ENCODE measurements at regions not wholly inside any gene's neighbourhood (a gene's known extent, or its start where the extent isn't known, plus 50 kb on each side); places are given as distances from the start of the nearest gene placed in this dataset.
"Not testable (repeated sequence)": the region's sequence is repeated elsewhere in the genome, so short reads cannot be mapped to it uniquely, and the experiment has no call there.

DNA sequence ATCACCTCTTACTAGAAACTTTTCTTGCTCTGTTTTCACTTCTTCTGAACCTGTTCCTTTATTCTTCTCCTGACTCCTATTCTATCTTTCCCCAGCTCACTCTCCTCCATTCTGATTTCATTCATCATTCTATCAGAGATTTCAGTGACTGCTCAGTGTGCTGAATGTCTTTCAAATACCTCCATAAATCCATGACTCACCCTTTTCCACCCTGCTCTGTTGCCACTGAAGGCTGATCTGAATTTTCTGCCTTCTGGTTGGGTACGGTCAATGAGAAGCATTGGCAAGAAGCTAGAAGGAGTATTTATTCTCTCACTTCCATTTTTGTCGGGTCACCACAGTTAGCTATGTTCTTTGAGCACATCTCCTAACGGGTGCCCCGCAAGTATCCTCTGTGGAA is 265.9 kb downstream of the CBLL2 start:
- Histone ChIP-seq H3K4me3 (ENCODE audit: low read length) (no peak overlapping the region), H3K4me1 (ENCODE audit: insufficient read depth, low read length) (no peaks in the 10 kb centered on the region), H3K27ac (ENCODE audit: low read length) (no peak overlapping the region), H3K9me3 (ENCODE audit: insufficient read depth, low read depth, low read length) (no peaks in the 10 kb centered on the region), H3K9ac (ENCODE audit: low read depth, low read length) (no peak overlapping the region), H3K27me3 (ENCODE audit: insufficient read depth, low read length) (no peaks in the 10 kb centered on the region), H3K36me3 (ENCODE audit: insufficient read depth, low read depth, low read length) (no peaks in the 10 kb centered on the region)

DNA sequence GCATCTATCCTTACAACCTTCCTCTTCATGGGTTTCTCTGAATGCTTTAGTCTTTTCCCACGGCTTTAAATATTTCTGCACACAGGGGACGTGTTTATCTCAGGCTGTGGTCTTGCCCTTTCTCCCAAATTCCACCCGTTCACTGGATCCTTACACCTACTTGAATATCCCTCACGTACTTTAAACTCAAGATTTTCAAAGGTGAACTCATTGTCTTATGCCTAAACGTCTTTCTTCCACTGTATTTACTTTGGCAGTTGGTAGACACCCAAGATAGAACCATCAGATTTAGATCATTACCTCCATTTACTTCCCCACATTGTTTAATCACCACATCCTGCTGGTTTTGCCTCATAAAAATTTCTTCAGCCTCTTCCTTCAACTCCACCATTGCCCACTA is 269.2 kb downstream of the CBLL2 start:
- H3K9me3 ChIP-seq (ENCODE audit: insufficient read depth, low read depth, low read length): no peaks in the 10 kb centered on the region

DNA sequence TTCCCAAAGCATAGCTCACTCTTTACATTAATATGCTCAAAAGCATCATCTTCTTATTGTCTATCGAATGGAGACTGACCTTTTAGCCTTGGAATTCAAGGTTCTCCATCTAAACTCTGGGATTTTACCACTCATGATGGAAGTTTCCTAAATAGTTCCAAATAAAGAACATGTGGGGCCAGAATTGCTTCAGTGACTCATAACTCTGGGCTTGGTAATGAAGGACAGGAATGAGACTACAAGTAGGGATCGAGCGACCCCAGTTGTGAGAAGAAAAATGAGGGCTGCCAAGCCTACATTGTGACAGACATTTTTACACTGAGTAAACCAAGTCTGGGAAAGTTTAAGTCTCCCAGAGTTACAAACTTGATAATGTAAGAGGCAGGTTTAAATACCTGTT is 269.9 kb downstream of the CBLL2 start:
- Histone ChIP-seq H3K9ac (ENCODE audit: low read depth, low read length) (no peak overlapping the region), H3K36me3 (ENCODE audit: insufficient read depth, low read depth, low read length) (no peaks in the 10 kb centered on the region), H3K9me3 (ENCODE audit: insufficient read depth, low read depth, low read length) (no peaks in the 10 kb centered on the region), H3K27me3 (ENCODE audit: insufficient read depth, low read length) (no peaks in the 10 kb centered on the region), H3K4me1 (ENCODE audit: insufficient read depth, low read length) (no peaks in the 10 kb centered on the region), H3K4me3 (ENCODE audit: low read length) (no peak overlapping the region), H3K27ac (ENCODE audit: low read length) (no peak overlapping the region)

More for the DNA sequence above, 269.2 kb downstream of the CBLL2 start:
- no peaks in the 10 kb centered on the region for H3K36me3 ChIP-seq (ENCODE audit: insufficient read depth, low read depth, low read length)
- H3K27ac ChIP-seq (ENCODE audit: low read length): no peak overlapping the region
- H3K4me3 ChIP-seq (ENCODE audit: low read length): no peak overlapping the region
- no peaks in the 10 kb centered on the region for H3K4me1 ChIP-seq (ENCODE audit: insufficient read depth, low read length)
- H3K9ac ChIP-seq (ENCODE audit: low read depth, low read length): no peak overlapping the region
- H3K27me3 ChIP-seq (ENCODE audit: insufficient read depth, low read length): no peaks in the 10 kb centered on the region

DNA sequence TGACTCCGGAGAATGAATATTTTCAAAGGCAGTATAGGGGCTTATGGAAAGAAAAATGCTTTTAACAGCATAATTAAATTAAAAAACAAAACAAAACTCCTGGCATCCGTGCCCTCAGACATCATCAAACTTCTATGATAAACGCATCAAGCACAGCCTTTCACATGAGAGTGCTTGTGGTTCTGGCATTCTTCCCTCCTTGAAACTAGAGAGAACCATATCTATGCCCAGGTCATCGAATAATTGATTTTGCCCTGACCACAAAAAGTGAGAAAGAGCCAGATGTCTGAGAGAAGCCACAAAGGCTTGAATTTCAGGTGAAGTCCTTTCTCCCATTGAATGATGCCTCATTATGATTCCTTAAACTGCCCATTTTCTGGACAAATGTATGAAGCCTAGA is 286.8 kb downstream of the CBLL2 start:
- Histone ChIP-seq H3K27me3 (ENCODE audit: insufficient read depth, low read length) (no peaks in the 10 kb centered on the region), H3K4me3 (ENCODE audit: low read length) (no peak overlapping the region), H3K36me3 (ENCODE audit: insufficient read depth, low read depth, low read length) (no peaks in the 10 kb centered on the region), H3K9me3 (ENCODE audit: insufficient read depth, low read depth, low read length) (no peaks in the 10 kb centered on the region), H3K27ac (ENCODE audit: low read length) (no peak overlapping the region), H3K4me1 (ENCODE audit: insufficient read depth, low read length) (no peaks in the 10 kb centered on the region), H3K9ac (ENCODE audit: low read depth, low read length) (no peak overlapping the region)

- Histone ChIP-seq H3K36me3 (ENCODE audit: insufficient read depth, low read depth, low read length) (no peaks in the 10 kb centered on the region), H3K4me1 (ENCODE audit: insufficient read depth, low read length) (no peaks in the 10 kb centered on the region), H3K27me3 (ENCODE audit: insufficient read depth, low read length) (no peaks in the 10 kb centered on the region), H3K9ac (ENCODE audit: low read depth, low read length) (no peak overlapping the region), H3K27ac (ENCODE audit: low read length) (no peak overlapping the region), H3K4me3 (ENCODE audit: low read length) (no peak overlapping the region), H3K9me3 (ENCODE audit: insufficient read depth, low read depth, low read length) (no peaks in the 10 kb centered on the region)
These were observed 302.6 kb downstream of the CBLL2 start for GRCh38 chrX:22575161-22575845.

DNA sequence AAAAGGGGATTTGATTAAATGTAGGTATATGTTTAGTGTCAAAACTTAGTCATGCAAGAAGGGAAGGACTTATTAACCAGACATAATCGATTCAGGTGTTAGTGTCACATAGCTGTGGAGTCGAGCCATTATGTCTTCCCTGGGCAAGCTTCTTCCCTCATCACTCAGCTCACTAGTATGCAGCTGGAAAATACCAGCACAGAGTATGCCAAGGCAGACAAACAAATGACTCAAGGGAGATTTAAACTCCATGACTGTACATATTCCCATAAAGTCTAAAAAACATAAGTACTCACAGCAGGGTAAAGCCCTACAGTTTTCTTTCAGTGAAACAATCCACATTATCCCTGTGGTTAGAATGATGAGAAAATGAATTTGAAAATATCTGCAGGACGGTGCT is 304.5 kb downstream of the CBLL2 start:
- Histone ChIP-seq H3K36me3 (ENCODE audit: insufficient read depth, low read depth, low read length) (no peaks in the 10 kb centered on the region), H3K27me3 (ENCODE audit: insufficient read depth, low read length) (no peaks in the 10 kb centered on the region), H3K4me1 (ENCODE audit: insufficient read depth, low read length) (no peaks in the 10 kb centered on the region), H3K9me3 (ENCODE audit: insufficient read depth, low read depth, low read length) (no peaks in the 10 kb centered on the region), H3K4me3 (ENCODE audit: low read length) (no peak overlapping the region), H3K27ac (ENCODE audit: low read length) (no peak overlapping the region), H3K9ac (ENCODE audit: low read depth, low read length) (no peak overlapping the region)

DNA sequence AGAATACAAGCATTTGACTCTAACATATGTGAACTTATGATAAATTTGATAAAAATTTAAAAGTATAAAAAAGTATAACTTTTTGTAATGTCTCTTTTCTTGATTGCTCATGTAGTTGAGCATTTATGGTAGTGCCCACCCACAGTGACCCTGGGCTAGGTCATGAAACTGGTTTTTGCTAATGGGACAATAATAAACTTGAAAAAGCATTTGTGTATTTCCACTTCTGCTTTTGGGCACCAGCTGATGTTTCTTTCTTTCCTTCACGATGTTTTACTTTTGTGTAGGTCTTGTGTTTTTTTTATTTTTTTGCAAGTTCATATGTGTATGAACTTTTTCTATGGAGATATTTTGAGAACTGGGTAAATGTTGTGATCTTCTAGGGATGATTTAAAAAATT is 313.1 kb downstream of the CBLL2 start:
- Histone ChIP-seq H3K27me3 (ENCODE audit: insufficient read depth, low read length) (no peaks in the 10 kb centered on the region), H3K36me3 (ENCODE audit: insufficient read depth, low read depth, low read length) (no peaks in the 10 kb centered on the region), H3K4me1 (ENCODE audit: insufficient read depth, low read length) (no peaks in the 10 kb centered on the region), H3K9me3 (ENCODE audit: insufficient read depth, low read depth, low read length) (no peaks in the 10 kb centered on the region), H3K4me3 (ENCODE audit: low read length) (no peak overlapping the region), H3K27ac (ENCODE audit: low read length) (no peak overlapping the region), H3K9ac (ENCODE audit: low read depth, low read length) (no peak overlapping the region)

DNA sequence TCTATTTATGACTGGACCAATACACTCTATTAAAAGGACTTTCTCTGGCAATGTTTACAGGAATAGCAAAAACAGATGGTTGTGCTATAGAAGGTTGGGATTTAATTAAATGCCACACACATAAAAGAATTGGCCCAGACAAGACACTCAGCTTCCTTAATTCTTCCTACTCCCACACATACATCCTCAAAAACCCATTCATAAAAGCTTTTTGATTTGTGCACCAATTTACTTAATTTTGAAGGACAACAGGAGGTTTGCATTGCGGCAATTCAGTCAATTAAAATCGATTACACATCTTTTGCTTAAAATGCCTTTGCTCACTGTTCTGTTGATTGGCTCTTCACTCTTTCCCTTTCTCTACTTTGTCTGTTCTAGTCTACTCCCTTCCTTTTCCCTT is 317.1 kb downstream of the CBLL2 start:
- H3K27me3 ChIP-seq (ENCODE audit: insufficient read depth, low read length): no peaks in the 10 kb centered on the region
- H3K27ac ChIP-seq (ENCODE audit: low read length): no peak overlapping the region
- no peaks in the 10 kb centered on the region for H3K36me3 ChIP-seq (ENCODE audit: insufficient read depth, low read depth, low read length)
- no peak overlapping the region for H3K4me3 ChIP-seq (ENCODE audit: low read length)
- H3K9me3 ChIP-seq (ENCODE audit: insufficient read depth, low read depth, low read length): no peaks in the 10 kb centered on the region
- no peaks in the 10 kb centered on the region for H3K4me1 ChIP-seq (ENCODE audit: insufficient read depth, low read length)
- no peak overlapping the region for H3K9ac ChIP-seq (ENCODE audit: low read depth, low read length)

DNA sequence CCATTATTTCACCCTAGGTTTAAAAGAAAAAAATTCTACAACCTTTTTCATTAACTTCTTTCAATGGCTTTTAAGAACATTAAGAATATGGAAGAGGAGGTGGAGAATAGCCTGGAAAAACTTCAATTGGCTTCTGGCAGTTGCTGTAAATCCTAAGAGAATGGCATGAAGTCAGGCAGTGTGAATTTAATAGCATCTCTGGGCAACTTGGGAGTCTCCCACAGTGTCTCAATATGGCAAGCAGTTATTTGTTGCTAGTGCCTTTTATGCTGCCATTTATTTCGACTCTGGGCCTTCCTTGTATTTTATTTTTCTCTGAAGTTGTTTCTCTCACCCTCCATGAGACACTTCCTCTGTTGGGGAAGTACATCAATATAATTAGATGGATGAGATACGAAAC is 322.1 kb downstream of the CBLL2 start:
- no peak overlapping the region for H3K9ac ChIP-seq (ENCODE audit: low read depth, low read length)
- no peaks in the 10 kb centered on the region for H3K4me1 ChIP-seq (ENCODE audit: insufficient read depth, low read length)
- H3K9me3 ChIP-seq (ENCODE audit: insufficient read depth, low read depth, low read length): no peaks in the 10 kb centered on the region
- no peaks in the 10 kb centered on the region for H3K36me3 ChIP-seq (ENCODE audit: insufficient read depth, low read depth, low read length)
- H3K27ac ChIP-seq (ENCODE audit: low read length): no peak overlapping the region
- H3K4me3 ChIP-seq (ENCODE audit: low read length): no peak overlapping the region
- no peaks in the 10 kb centered on the region for H3K27me3 ChIP-seq (ENCODE audit: insufficient read depth, low read length)

- H3K9me3 ChIP-seq (ENCODE audit: insufficient read depth, low read depth, low read length): no peaks in the 10 kb centered on the region
- H3K4me3 ChIP-seq (ENCODE audit: low read length): no peak overlapping the region
- H3K4me1 ChIP-seq (ENCODE audit: insufficient read depth, low read length): no peaks in the 10 kb centered on the region
- no peak overlapping the region for H3K9ac ChIP-seq (ENCODE audit: low read depth, low read length)
- no peak overlapping the region for H3K27ac ChIP-seq (ENCODE audit: low read length)
- H3K27me3 ChIP-seq (ENCODE audit: insufficient read depth, low read length): no peaks in the 10 kb centered on the region
- no peaks in the 10 kb centered on the region for H3K36me3 ChIP-seq (ENCODE audit: insufficient read depth, low read depth, low read length)
These were observed 330.3 kb downstream of the CBLL2 start for GRCh38 chrX:22603060-22603459.

GRCh38 chrX:22609452-22609851 is 336.7 kb downstream of the CBLL2 start:
- not testable (repeated sequence) for H3K4me1 ChIP-seq (ENCODE audit: insufficient read depth, low read length); H3K27me3 ChIP-seq (ENCODE audit: insufficient read depth, low read length); H3K9ac ChIP-seq (ENCODE audit: low read depth, low read length); H3K27ac ChIP-seq (ENCODE audit: low read length); H3K36me3 ChIP-seq (ENCODE audit: insufficient read depth, low read depth, low read length); H3K9me3 ChIP-seq (ENCODE audit: insufficient read depth, low read depth, low read length); H3K4me3 ChIP-seq (ENCODE audit: low read length)

GRCh38 chrX:22616867-22617266 is 344.2 kb downstream of the CBLL2 start:
- H3K27ac ChIP-seq (ENCODE audit: low read length): no peak overlapping the region

More at GRCh38 chrX:22616867-22617266, 344.2 kb downstream of the CBLL2 start:
- H3K9ac ChIP-seq (ENCODE audit: low read depth, low read length): no peak overlapping the region
- H3K27me3 ChIP-seq (ENCODE audit: insufficient read depth, low read length): no peaks in the 10 kb centered on the region
- H3K4me3 ChIP-seq (ENCODE audit: low read length): no peak overlapping the region
- no peaks in the 10 kb centered on the region for H3K36me3 ChIP-seq (ENCODE audit: insufficient read depth, low read depth, low read length)
- H3K9me3 ChIP-seq (ENCODE audit: insufficient read depth, low read depth, low read length): no peaks in the 10 kb centered on the region
- no peaks in the 10 kb centered on the region for H3K4me1 ChIP-seq (ENCODE audit: insufficient read depth, low read length)
